BE2C (cell line): ENCODE measurements at regions not wholly inside any gene's neighbourhood (a gene's known extent, or its start where the extent isn't known, plus 50 kb on each side); places are given as distances from the start of the nearest gene placed in this dataset.

Experiments used
- DNase-seq: peaks from one replicate; pipeline ENCODE4 v3.0.0-alpha.2; 2020
- H3K27me3 ChIP-seq: fragments of 250-450 bp; sonication (Bioruptor Pico); 2 replicates; pipeline ENCODE4 v1.5.1; 2020; ENCODE audit warnings: mild to moderate bottlenecking
- H3K36me3 ChIP-seq: fragments of 250-450 bp; sonication (Bioruptor Pico); 2 replicates; pipeline ENCODE4 v1.5.1; 2020; ENCODE audit warnings: mild to moderate bottlenecking
- H3K4me1 ChIP-seq: fragments of 250-450 bp; sonication (Bioruptor Pico); 2 replicates; pipeline ENCODE4 v1.5.1; 2020
- H3K4me3 ChIP-seq: 2 replicates; pipeline ENCODE4 v1.5.1; 2011; ENCODE audit warnings: low read depth, low read length
- H3K9me3 ChIP-seq: fragments of 250-450 bp; sonication (Bioruptor Pico); 2 replicates; pipeline ENCODE4 v1.5.1; 2020
- CTCF ChIP-seq: IDR thresholded peaks from 2 replicates; pipeline ENCODE4 v1.5.1; 2012; ENCODE audit warnings: mild to moderate bottlenecking, low read depth, low read length

- Histone ChIP-seq H3K9me3 (no peaks in the 10 kb centered on the region; the same call in 1 of the 2 replicates), H3K4me3 (no peak overlapping the region), H3K4me1 (no peaks in the 10 kb centered on the region), H3K36me3 (no peaks in the 10 kb centered on the region), H3K27me3 (peaks cover 40% of the 10 kb centered on the region)
- no peak for DNase-seq
- TF ChIP-seq CTCF, result no peak
Observed at GRCh38 chr7:27394871-27395270, 152.3 kb downstream of the EVX1 start.

- TF ChIP-seq CTCF, result no peak
- H3K27me3 ChIP-seq, result peaks cover 33% of the 10 kb centered on the region
- H3K9me3 ChIP-seq, result no peaks in the 10 kb centered on the region; the same call in 1 of the 2 replicates
- no peak for DNase-seq
- no peaks in the 10 kb centered on the region for H3K4me1 ChIP-seq
- no peak overlapping the region for H3K4me3 ChIP-seq
- no peaks in the 10 kb centered on the region for H3K36me3 ChIP-seq
Observed at GRCh38 chr7:27395626-27396025, 153.0 kb downstream of the EVX1 start.

GRCh38 chr7:27397503-27397902, 154.9 kb downstream of the EVX1 start:
- DNase-seq, result no peak
- Histone ChIP-seq H3K27me3 (peaks cover 25% of the 10 kb centered on the region), H3K4me1 (no peaks in the 10 kb centered on the region), H3K36me3 (no peaks in the 10 kb centered on the region), H3K9me3 (no peaks in the 10 kb centered on the region; the same call in 1 of the 2 replicates), H3K4me3 (no peak overlapping the region)
- TF ChIP-seq CTCF, result no peak

- Histone ChIP-seq H3K36me3 (no peaks in the 10 kb centered on the region), H3K27me3 (peaks cover 22% of the 10 kb centered on the region), H3K4me3 (no peak overlapping the region), H3K9me3 (no peaks in the 10 kb centered on the region; the same call in 1 of the 2 replicates), H3K4me1 (no peaks in the 10 kb centered on the region)
- TF ChIP-seq CTCF, result no peak
- no peak for DNase-seq
Observed at GRCh38 chr7:27398851-27399250, 156.2 kb downstream of the EVX1 start.

- no peaks in the 10 kb centered on the region for H3K9me3 ChIP-seq
- no peak overlapping the region for H3K4me3 ChIP-seq
- H3K4me1 ChIP-seq, result no peaks in the 10 kb centered on the region
- no peak for TF ChIP-seq CTCF
- peaks cover 16% of the 10 kb centered on the region for H3K27me3 ChIP-seq
- no peak for DNase-seq
- no peaks in the 10 kb centered on the region for H3K36me3 ChIP-seq
Observed at GRCh38 chr7:27399791-27400567, 157.4 kb downstream of the EVX1 start.

GRCh38 chr7:27405780-27406179, 163.2 kb downstream of the EVX1 start:
- H3K4me3 ChIP-seq, result no peak overlapping the region
- H3K4me1 ChIP-seq, result no peaks in the 10 kb centered on the region
- no peak for DNase-seq
- H3K36me3 ChIP-seq, result no peaks in the 10 kb centered on the region
- TF ChIP-seq CTCF, result no peak
- H3K27me3 ChIP-seq, result no peaks in the 10 kb centered on the region; the same call in 1 of the 2 replicates
- H3K9me3 ChIP-seq, result no peaks in the 10 kb centered on the region
